ENCODE measurements at regions not wholly inside any gene's neighbourhood (a gene's known extent, or its start where the extent isn't known, plus 50 kb on each side); places are given as distances from the start of the nearest gene placed in this dataset.

DNA sequence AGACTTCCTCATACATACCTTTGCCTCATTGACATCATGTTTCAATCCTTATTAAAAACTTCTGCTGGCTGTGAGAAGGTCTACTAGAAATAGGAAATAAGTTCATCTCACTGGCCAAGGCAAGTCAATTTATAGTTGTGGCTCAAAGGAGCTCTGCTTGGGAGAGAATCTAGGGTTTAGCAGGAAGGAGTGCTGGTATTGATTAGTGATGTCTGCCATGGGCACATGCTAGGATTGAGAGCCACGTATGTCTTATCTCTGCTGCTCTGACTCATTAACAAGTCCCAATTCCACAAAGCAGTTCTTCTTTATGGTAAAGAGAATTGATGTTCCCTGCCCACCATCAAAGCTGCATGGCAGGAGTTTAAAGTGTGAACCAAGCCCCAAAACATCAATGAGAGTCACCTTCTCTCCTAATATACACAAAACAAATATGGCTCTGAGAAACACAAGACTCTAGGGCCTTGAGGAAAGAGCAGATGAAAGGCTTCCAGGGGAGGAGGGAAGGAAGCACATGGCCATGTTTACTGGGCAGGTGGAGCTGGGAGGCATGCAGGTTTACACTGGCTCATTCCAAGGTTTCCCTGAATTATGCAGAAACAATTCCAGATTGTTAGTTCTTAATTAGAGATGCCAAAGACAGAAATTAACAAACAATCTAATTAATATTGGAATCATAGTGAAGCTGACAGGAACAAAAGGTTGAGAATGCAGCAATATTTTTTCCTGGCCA is 931.9 kb upstream of the TMEM132C start:
- DNase-seq (ENCODE audit: low read depth in 2 of 2), result no peak

DNA sequence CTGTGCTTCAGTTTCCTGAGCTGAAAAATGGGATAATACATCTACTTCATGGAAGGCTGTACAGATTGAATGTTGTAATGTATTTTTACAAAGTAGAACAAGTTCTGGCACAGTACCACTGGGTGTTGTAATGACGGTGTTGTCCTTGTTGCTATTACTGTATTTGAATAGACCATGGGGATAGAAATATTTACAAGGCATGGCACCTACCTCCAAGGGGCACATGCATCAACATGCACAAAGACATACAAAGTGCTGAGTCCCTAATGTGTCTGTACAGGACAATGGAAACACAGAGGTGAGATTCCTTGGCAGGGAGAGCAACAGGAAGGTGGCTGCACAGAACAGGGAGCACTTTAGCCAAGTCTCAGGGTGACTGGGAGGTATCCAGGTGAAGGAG is 930.6 kb upstream of the TMEM132C start:
- no peak for DNase-seq (ENCODE audit: low read depth in 2 of 2)

DNA sequence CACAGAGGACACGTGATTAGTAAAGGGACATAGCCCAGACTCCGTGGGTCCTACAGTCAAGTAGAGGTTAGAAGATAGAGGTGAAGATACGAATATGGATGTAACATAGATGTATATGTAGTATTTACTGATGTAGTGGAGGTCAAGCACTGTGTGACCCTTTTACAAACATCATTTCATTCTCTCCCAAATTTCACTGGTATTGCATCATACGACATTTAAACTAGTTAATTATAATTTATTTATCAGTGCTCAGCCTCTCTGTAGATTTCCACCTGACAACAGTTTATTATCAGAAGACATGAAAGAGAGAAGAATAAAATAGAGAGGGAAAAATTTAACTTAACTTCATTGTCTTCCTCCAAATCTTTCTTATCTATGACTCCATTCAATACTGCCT is 927.9 kb upstream of the TMEM132C start:
- no peak for DNase-seq (ENCODE audit: low read depth in 2 of 2)

DNA sequence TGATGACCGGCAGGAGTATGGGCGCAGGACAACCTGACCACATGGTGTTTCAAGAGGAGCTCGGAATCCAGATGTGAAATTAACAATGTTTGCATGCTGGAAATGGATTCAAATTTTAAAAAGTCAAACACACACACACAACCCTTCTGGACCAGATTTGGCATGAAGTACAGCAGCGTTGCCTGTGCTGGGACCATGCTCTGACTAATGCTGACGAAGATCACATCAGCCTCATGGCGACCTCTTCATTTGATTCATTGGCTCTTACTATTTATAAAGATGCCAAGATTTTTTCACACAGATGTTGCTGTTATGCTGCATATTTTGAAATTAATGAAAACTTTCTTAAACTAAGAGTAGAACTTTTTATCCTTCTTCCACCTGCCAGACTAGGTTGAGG is 926.6 kb upstream of the TMEM132C start:
- no peak for DNase-seq (ENCODE audit: low read depth in 2 of 2)

DNA sequence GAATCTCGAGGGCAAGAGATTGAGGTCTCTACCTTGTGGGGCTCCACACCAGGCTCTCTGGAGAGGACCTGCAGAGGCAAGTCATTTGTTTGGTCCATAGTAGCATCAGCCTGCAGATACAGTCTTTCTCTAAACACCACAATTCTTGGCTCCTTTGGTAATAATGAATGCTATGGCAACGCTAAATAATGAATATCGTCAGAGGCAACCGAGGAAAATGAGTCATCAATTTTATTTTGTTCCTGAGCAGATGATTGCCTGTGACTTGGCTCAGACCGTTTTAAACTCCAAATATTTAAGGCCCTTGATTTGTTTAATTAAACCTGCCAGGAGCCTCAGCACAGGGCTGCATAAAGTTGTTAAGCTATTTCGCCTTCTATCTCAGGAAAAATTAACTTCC is 924.1 kb upstream of the TMEM132C start:
- DNase-seq (ENCODE audit: low read depth in 2 of 2), result no peak

DNA sequence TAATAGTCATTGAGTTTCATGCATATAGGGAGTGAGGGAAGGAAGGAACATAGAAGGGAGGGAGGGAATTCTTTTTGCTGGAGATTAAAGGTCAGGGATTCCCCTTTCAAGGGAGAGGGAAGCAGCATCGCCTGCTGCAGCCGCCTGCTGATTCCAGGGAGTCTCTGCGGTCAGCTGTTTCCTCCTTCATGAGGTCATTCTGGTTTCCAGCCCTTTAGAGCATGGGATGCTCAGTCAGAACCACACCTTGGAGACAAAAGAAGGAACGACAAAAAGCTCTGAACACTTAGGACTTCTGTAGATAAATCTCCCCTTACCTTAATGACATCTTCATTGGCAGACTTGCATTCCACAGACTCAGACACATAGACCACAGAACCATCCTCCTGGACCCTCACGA is 923.0 kb upstream of the TMEM132C start:
- DNase-seq (ENCODE audit: low read depth in 2 of 2), result no peak

DNA sequence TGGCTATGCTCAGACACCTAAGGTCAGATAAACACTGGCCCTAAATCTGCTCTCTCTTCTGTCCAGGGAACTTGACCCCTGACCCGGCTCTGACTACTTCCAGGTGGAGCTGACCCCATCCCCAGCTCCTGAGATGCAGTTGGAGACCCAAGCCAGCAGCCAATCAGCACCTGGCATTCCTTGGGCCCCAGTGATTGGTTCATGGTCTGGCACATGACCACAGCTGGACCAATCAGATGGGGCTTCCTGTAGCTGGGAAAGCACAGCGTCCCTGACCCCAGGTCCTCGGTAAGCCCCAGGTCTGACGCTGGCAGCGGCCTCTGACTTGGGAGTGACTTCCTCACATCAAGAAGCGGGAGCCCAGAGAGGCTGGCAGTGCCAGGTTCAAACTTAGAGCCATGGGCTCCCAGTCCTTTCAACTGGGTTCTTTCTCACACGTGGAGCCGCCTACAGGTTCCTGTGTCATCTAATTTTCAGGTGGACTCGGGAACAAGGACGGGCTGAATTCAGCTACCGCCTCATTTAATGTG is 915.4 kb upstream of the TMEM132C start:
- DNase-seq (ENCODE audit: low read depth in 2 of 2), result no peak

DNA sequence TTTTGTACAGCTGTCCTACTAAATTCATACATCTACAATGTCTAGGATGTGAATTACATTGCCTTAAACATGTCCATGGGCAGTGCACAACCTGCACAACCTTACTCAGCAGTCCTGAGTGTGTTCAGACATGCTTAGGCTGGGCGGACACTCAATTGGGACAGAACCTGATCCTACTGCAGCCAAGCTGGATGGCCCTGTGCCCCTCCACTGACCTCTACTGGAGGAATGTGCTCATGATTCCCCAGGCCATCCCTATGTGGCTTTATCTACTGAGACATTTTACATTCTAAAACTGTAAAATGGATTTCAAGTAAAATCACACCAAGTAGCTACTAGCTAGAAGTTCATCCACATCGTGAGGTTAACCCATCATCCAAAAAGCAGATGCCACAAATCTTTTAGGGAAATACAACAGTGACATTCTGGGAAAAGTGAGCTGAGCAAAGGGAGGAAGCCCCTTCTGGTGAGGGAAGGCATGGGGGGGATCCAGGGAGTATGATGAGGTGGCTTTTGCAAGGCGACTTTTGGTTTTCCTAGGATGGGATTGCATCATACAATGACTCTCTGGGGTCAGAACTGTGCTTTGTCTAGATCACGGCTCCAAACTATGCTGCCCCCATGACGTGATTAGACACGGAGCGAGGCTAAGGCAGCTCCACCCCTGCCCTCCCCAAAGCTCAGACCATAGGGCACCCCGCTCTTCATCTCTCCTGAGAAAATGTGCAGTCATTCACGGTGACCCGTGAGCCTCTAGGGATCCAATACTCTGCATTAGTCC is 911.7 kb upstream of the TMEM132C start:
- no peak for DNase-seq (ENCODE audit: low read depth in 2 of 2)

DNA sequence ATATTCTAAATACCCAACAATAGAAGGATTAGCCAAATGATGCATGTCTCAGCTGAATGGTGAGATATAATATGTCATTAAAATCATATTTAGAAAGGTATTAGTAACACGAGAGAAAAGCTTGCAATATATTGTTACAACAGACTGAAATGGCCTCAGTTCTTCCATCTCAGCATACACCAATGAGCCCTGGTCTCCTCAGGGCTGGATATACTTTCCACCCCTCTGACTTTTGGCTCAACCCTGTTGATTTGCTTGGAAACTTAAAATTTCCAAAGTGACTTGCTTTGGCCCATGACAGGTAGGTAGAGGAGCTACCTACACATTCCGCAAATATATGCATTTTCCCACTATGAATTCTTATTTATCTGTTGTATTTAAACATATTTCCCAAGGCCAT is 908.1 kb upstream of the TMEM132C start:
- DNase-seq (ENCODE audit: low read depth in 2 of 2), result no peak

DNA sequence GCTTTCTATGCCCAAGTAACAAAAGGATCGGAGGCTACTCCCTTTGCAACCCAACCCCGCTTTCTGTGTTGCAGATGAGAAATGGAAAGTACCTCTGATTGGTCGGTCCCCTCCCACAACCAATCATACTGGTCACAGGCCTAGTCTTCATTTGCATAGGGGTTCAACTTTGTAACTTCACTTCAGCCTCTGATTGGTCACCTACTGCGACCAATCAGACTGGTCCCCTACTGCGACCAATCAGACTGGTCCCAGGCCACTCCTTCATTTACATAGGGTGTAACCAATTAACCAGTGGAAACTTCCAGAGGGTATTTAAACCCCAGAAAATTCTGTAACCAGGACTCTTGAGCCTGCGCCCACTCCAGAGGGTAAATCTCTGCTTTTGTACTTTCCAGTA is 906.4 kb upstream of the TMEM132C start:
- no peak for DNase-seq (ENCODE audit: low read depth in 2 of 2)

DNA sequence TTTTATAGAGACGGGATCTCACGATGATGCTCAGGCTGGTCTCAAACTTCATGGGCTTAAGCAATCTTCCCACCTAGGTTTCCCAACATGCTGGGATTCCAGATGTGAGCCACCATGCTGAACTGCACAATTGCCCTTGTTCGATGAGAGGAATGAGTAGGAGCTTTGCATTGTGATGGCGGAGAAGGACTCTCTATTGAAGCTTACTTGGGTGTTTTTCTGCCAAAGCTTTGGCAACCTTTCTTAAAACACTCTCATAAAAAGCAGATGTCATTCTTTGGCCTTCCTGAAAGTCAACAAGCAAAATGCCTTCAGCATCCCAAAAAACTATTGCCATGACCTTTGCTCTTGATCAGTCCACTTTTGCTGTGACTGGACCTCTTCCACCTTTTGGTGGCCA is 904.8 kb upstream of the TMEM132C start:
- DNase-seq (ENCODE audit: low read depth in 2 of 2), result no peak

DNA sequence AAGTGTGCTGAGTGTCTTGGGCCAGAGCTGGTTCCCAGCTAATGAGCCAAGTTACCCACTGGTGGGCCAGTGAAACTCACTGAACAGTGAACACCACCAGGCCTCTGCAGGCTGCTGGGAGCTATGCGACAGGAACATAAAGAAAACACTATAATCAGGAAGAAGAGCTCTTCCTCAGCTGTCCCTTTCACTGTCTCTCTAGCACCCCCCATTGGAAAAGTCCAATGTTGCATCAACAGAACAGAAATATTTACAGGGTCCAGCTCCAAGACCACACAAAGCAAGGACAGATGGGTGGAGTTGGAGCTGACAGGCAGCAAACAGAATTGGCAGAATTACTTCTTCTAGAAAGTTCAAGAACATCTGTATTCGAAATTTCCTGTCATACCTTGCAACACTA is 903.6 kb upstream of the TMEM132C start:
- DNase-seq (ENCODE audit: low read depth in 2 of 2), result no peak

DNA sequence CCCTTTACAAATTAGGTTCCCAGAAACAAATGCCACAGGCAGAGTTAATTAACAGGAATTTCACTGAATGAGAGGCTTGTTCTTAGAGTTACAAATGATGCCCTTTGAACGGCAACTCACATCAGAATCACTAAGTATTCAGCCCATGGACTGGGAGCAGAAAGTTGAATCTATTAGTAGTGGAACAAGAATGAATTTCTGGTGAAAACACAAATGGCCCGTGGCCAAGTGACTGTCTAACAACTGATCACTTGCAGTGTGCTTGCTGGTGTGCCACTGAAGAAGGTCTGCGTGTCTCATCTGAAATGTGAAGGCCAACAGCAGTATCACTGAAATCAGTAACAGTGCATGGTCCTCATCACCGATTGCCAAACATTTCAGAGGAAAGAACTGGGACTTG is 893.4 kb upstream of the TMEM132C start:
- no peak for DNase-seq (ENCODE audit: low read depth in 2 of 2)

DNA sequence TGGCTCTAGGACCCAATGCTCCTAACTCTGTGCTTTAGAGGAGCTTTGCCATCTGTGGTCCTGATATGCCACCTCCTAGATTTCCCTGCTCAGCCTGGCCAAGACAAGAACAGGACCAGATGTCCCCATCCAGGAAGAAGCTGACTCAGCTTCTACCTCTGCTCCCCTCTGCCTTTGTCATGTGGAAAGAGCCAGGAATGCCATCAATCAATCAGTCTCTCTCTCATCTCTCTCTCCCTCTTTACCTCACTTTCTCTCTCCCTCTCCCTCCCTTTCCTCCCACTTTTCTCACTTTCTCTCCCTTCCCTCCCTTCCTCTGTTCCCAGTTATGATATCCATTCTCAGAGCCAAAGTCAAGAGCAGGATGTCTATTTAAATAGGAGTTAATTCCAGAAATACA is 892.5 kb upstream of the TMEM132C start:
- no peak for DNase-seq (ENCODE audit: low read depth in 2 of 2)

DNA sequence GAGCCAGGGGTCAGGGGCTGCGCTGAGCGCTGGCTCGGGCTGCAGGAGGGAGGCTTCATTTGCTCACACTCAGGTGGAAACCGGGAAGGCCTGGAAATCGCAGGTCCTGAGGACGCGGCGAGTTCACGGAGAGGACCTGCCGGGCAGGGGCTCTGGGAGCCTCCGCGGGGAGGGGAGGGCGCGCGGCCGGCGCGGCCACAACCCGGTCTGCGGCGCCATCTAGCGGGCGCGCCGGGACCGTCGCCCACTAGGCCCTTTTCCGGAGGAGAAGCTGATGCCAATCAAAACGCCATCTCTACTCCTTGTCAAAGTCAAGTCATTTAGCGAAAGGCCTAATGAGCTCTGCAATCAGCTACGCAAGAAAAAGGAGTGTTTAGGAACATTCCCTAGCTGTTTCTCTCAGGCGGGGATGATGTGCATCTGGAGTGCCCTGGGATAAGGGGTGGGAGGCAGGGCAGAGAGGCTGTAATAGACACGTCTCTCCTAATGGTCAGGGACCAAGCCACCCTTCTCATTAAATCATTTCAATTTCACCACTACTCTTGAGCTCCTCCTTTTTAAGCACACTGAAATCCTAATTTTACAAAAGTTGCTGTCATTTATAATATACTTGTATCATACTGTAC is 885.8 kb upstream of the TMEM132C start:
- DNase-seq (ENCODE audit: low read depth in 2 of 2), result no peak

DNA sequence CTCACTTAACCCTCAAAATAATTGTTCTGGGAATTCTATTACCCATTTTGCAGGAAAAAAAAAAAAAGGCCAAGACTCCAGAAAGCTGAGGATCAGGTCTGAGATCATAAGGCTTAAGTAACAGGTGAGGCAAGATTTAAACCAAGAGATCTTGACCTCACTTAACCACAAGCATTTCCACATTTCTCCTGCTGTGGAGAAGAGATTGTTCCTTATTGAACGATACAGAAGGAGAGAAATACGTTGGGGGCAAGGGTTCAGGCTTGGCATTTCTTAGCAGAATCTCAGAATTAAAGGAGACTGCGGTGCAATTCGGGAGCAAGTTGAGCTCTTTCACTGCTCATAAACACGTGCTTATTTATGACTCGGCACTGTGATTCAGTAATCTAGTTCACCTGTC is 885.3 kb upstream of the TMEM132C start:
- no peak for DNase-seq (ENCODE audit: low read depth in 2 of 2)

DNA sequence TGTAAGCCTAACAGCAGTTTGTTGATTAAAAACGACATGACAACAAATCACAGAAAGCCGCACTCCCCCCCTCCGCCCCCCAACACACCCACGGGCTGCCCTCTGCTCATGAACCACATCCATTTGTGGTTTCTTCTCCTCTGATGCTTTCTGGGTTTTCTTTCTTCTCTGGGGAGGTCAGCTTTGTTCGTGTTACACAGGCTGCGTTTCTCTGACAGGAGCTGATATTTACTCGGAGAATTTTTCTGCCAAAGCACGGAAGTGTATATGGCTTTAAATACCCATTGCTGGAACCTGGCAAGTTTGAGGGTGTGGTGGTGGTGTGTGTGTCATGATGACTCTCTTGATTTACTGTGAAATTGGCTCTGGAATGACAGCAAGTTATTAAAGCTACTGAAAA is 883.7 kb upstream of the TMEM132C start:
- no peak for DNase-seq (ENCODE audit: low read depth in 2 of 2)

DNA sequence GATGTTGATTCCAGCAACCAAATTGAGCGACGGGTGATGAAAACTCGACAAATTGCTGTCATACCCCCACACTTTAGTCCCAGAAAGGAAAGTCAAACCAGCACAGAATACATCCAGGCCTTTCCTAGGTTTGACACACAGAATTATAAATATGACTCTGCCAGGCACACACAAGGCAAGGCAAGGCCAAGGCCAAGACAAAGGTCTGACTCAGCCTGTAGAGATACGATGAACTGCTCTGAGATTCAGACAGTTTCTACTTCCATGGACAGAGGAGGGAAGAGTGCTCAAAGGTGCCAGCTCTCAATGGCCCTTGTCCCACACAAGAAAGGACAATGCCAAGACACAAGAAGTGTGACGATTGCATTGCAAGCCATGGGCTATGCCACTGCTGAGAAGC is 880.2 kb upstream of the TMEM132C start:
- DNase-seq (ENCODE audit: low read depth in 2 of 2), result no peak

DNA sequence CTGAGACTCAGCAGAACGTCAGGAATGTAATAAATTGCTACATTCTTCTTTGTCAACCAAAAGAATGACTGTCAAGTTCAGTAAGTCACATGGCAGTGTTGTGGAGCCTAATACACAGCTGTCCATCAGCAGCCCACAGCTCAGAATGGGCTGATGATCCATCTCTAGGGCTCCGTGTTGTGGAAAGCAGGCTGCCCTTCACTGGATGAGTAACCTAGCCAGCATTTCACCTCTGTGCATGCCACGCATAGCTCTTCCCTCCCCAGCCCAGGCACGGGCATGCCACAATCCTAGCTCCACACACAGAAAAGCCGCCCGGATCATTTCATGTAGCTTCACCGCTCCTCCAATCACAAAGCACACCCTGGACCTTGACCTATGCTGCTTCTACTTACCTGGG is 878.0 kb upstream of the TMEM132C start:
- DNase-seq (ENCODE audit: low read depth in 2 of 2), result no peak

DNA sequence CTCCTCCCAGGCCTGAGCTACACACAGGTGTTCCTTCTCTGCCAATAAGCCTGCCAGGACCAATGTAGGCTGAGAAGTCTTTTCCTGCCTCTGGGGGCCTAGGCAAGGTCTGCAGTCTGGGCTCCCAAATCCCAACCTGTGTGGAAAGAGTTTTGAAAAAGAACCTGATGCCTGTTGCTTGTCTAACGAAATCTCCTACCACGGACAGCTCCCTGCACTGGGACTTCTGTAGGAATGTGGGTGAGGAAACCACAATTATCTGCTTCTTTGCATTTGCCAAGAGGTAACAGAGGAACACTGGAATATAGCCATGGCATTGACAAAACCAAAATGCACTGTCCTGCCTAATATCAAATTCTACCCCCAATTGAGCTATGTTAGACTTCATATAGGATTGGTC is 877.0 kb upstream of the TMEM132C start:
- DNase-seq (ENCODE audit: low read depth in 2 of 2), result no peak

DNA sequence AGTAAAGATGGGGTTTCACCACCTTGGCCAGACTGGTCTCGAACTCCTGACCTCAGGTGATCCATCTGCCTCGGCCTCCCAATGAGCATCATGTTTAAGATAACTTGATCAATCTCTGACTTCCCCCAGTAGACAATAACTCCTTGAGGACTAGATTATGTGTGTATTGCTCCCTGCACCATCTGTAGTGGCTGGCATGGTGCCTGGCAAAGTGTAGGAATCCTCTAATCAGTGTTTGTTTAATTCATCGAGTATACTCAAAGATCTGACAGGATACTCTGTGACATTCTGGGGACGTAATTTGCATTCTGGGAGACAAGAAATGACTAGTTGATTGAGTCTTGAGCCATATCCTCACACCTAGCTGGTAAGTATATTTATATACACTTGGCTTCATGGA is 873.5 kb upstream of the TMEM132C start:
- no peak for DNase-seq (ENCODE audit: low read depth in 2 of 2)

DNA sequence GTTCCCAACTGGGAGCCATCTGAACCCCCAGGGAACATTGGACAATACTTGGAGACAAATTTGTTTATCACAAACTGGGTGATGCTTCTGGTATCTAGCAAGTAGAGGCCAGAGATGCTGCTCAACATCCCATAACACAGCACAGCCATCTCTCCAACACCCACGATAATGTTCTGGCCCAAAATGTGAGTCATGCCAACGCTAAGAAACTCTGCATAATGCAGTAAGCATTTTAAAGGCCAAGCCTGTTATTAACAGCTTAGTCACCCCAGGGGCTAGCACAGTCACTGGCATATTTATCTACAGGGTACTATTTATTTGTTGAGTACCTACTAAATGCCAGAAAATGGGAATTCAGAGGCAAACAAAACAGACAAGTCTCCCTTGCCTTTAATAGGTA is 873.1 kb upstream of the TMEM132C start:
- no peak for DNase-seq (ENCODE audit: low read depth in 2 of 2)

DNA sequence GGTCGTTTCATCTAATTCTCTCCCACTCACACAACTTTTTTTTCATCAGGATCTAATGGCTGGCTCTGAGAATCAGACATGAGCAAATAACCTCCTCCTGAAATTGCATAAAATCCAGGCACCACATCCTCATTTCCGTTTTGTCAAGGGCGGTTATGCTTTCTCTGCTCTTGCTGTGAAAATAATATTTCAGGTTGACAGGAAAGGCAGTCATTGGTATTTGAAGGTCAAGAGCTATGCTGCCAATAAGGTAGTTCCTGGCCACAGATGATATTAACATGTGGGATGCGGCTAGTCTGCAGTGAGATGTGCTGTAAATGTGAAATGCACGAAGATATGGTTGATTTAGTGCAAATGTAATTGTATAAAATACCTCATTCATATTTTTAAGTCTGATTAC is 870.2 kb upstream of the TMEM132C start:
- no peak for DNase-seq (ENCODE audit: low read depth in 2 of 2)
